Muscle of leg (tissue), 3 donors: ENCODE measurements at regions not wholly inside any gene's neighbourhood (a gene's known extent, or its start where the extent isn't known, plus 50 kb on each side); places are given as distances from the start of the nearest gene placed in this dataset.

ENCODE experiments used
- DNase-seq: peaks from one replicate; pipeline ENCODE4 v3.0.0; 2013
- H3K27ac ChIP-seq: one replicate; pipeline ENCODE4 v1.5.1; 2013; ENCODE audit warnings: mild to moderate bottlenecking, low read length, control low read depth
- H3K27me3 ChIP-seq: one replicate; pipeline ENCODE4 v1.6.1; 2013; ENCODE audit warnings: low read length; ENCODE audit not compliant: control insufficient read depth, insufficient read depth
- H3K36me3 ChIP-seq: one replicate; pipeline ENCODE4 v1.6.1; 2013; ENCODE audit warnings: low read length; ENCODE audit not compliant: control insufficient read depth, insufficient read depth
- H3K4me1 ChIP-seq: one replicate; pipeline ENCODE4 v1.6.1; 2013; ENCODE audit warnings: low read length; ENCODE audit not compliant: control insufficient read depth, insufficient read depth
- H3K4me3 ChIP-seq: one replicate; pipeline ENCODE4 v1.5.1; 2013; ENCODE audit warnings: low read length, control low read depth
- H3K9me3 ChIP-seq: replicated peaks from 2 replicates; pipeline ENCODE4 v1.6.1; 2013; ENCODE audit warnings: low read depth, low read length; ENCODE audit not compliant: control insufficient read depth
- WGBS: methylation state at CpG from one replicate; pipeline ENCODE4 v1.1.5; 2013; ENCODE audit warnings: missing lambda C conversion rate; ENCODE audit not compliant: insufficient coverage; 5-methylcytosine and 5-hydroxymethylcytosine counted together

GRCh38 chr11:92316106-92316809 is 91.6 kb downstream of the FAT3 start:
- H3K4me1 ChIP-seq = peaks cover 2% of the 10 kb centered on the region
- no peak overlapping the region for H3K27ac ChIP-seq
- no peak overlapping the region for H3K4me3 ChIP-seq
- no peak for DNase-seq
- no CpG with 5 or more reads among the region's 4 CpGs for whole genome bisulfite sequencing
- no peaks in the 10 kb centered on the region for H3K36me3 ChIP-seq
- no peaks in the 10 kb centered on the region for H3K9me3 ChIP-seq
- no peaks in the 10 kb centered on the region for H3K27me3 ChIP-seq

- no peaks in the 10 kb centered on the region for H3K27me3 ChIP-seq
- no peaks in the 10 kb centered on the region for H3K9me3 ChIP-seq
- H3K4me3 ChIP-seq = no peak overlapping the region
- peaks cover 2% of the 10 kb centered on the region for H3K4me1 ChIP-seq
- H3K36me3 ChIP-seq = no peaks in the 10 kb centered on the region
- no peak for DNase-seq
- no peak overlapping the region for H3K27ac ChIP-seq
These were observed 92.6 kb downstream of the FAT3 start for GRCh38 chr11:92317222-92317621.

GRCh38 chr11:92317721-92318120 is 93.1 kb downstream of the FAT3 start:
- Histone ChIP-seq H3K36me3 (no peaks in the 10 kb centered on the region), H3K9me3 (no peaks in the 10 kb centered on the region), H3K4me1 (peaks cover 2% of the 10 kb centered on the region), H3K4me3 (no peak overlapping the region), H3K27ac (no peak overlapping the region), H3K27me3 (no peaks in the 10 kb centered on the region)
- no CpG with 5 or more reads among the region's 2 CpGs for WGBS
- DNase-seq = peak; percentile 62

GRCh38 chr11:92322225-92322624 is 97.6 kb downstream of the FAT3 start:
- Histone ChIP-seq H3K9me3 (peaks cover 2% of the 10 kb centered on the region), H3K4me1 (no peaks in the 10 kb centered on the region), H3K27me3 (no peaks in the 10 kb centered on the region), H3K36me3 (no peaks in the 10 kb centered on the region), H3K4me3 (no peak overlapping the region), H3K27ac (no peak overlapping the region)
- WGBS = 95% methylated on average over 3 of the region's 3 CpGs
- no peak for DNase-seq

GRCh38 chr11:92324890-92325289 is 100.3 kb downstream of the FAT3 start:
- DNase-seq = no peak
- Histone ChIP-seq H3K4me3 (no peak overlapping the region), H3K36me3 (no peaks in the 10 kb centered on the region), H3K27me3 (no peaks in the 10 kb centered on the region), H3K27ac (no peak overlapping the region), H3K4me1 (no peaks in the 10 kb centered on the region), H3K9me3 (peaks cover 2% of the 10 kb centered on the region)
- WGBS = no CpG with 5 or more reads among the region's 1 CpG

GRCh38 chr11:92325416-92325815 is 100.8 kb downstream of the FAT3 start:
- 100% methylated on average over 1 of the region's 3 CpGs for WGBS
- H3K4me1 ChIP-seq = no peaks in the 10 kb centered on the region
- peaks cover 2% of the 10 kb centered on the region for H3K9me3 ChIP-seq
- no peaks in the 10 kb centered on the region for H3K27me3 ChIP-seq
- DNase-seq = no peak
- no peaks in the 10 kb centered on the region for H3K36me3 ChIP-seq
- H3K27ac ChIP-seq = no peak overlapping the region
- no peak overlapping the region for H3K4me3 ChIP-seq

GRCh38 chr11:92329137-92329536 is 104.5 kb downstream of the FAT3 start:
- Histone ChIP-seq H3K9me3 (no peaks in the 10 kb centered on the region), H3K27ac (no peak overlapping the region), H3K36me3 (no peaks in the 10 kb centered on the region), H3K27me3 (no peaks in the 10 kb centered on the region), H3K4me3 (no peak overlapping the region), H3K4me1 (no peaks in the 10 kb centered on the region)
- DNase-seq = no peak
- WGBS = no CpG with 5 or more reads among the region's 2 CpGs

- Histone ChIP-seq H3K27ac (no peak overlapping the region), H3K4me3 (no peak overlapping the region), H3K4me1 (no peaks in the 10 kb centered on the region), H3K36me3 (no peaks in the 10 kb centered on the region), H3K27me3 (no peaks in the 10 kb centered on the region), H3K9me3 (no peaks in the 10 kb centered on the region)
- no peak for DNase-seq
- WGBS = no CpG with 5 or more reads among the region's 2 CpGs
These were observed 105.0 kb downstream of the FAT3 start for GRCh38 chr11:92329646-92330045.

- DNase-seq = no peak
- Histone ChIP-seq H3K27ac (no peak overlapping the region), H3K27me3 (no peaks in the 10 kb centered on the region), H3K9me3 (no peaks in the 10 kb centered on the region), H3K4me3 (no peak overlapping the region), H3K4me1 (no peaks in the 10 kb centered on the region), H3K36me3 (no peaks in the 10 kb centered on the region)
- WGBS = no CpG with 5 or more reads among the region's 2 CpGs
These were observed 105.5 kb downstream of the FAT3 start for GRCh38 chr11:92330114-92330513.

GRCh38 chr11:92332986-92333385 is 108.4 kb downstream of the FAT3 start:
- no peak overlapping the region for H3K27ac ChIP-seq
- H3K36me3 ChIP-seq = no peaks in the 10 kb centered on the region
- WGBS = no CpG with 5 or more reads among the region's 1 CpG
- no peaks in the 10 kb centered on the region for H3K27me3 ChIP-seq
- no peaks in the 10 kb centered on the region for H3K4me1 ChIP-seq
- H3K4me3 ChIP-seq = no peak overlapping the region
- peak; percentile 26 for DNase-seq
- H3K9me3 ChIP-seq = no peaks in the 10 kb centered on the region

- no peaks in the 10 kb centered on the region for H3K4me1 ChIP-seq
- no peak for DNase-seq
- H3K27me3 ChIP-seq = no peaks in the 10 kb centered on the region
- 98% methylated on average over 5 of the region's 6 CpGs for WGBS
- H3K36me3 ChIP-seq = no peaks in the 10 kb centered on the region
- H3K9me3 ChIP-seq = no peaks in the 10 kb centered on the region
- H3K4me3 ChIP-seq = no peak overlapping the region
- H3K27ac ChIP-seq = no peak overlapping the region
These were observed 116.2 kb downstream of the FAT3 start for GRCh38 chr11:92340839-92341238.
